ENCODE measurements at regions not wholly inside any gene's neighbourhood (a gene's known extent, or its start where the extent isn't known, plus 50 kb on each side); places are given as distances from the start of the nearest gene placed in this dataset.
"Not testable (repeated sequence)": the region's sequence is repeated elsewhere in the genome, so short reads cannot be mapped to it uniquely, and the experiment has no call there.

- TF ChIP-seq EP300, POLR2A (IDR thresholded peaks at IDR 0.05): not testable (repeated sequence)
Measured at GRCh38 chr18:37832010-37832695, 266.6 kb upstream of the CELF4 start.
